AG04450 (cell line): ENCODE measurements at regions not wholly inside any gene's neighbourhood (a gene's known extent, or its start where the extent isn't known, plus 50 kb on each side); places are given as distances from the start of the nearest gene placed in this dataset.
A peak's percentile ranks its signal among the peaks of the same experiment; 100 is the strongest.

Experiments
- CTCF ChIA-PET: fragments of 300-600, 350-600 bp; formaldehyde crosslinking; extraction: SDS; loops from one replicate; lab custom pipeline; 2022; ENCODE audit warnings: antibody characterized with exemption, inconsistent platforms; lab: Charles Lee
- POLR2A ChIA-PET: fragments of 350-600 bp; formaldehyde crosslinking; extraction: SDS; loops from one replicate; lab custom pipeline; 2021; ENCODE audit warnings: antibody characterized with exemption, inconsistent platforms; lab: Yijun Ruan, JAX
- DNase-seq: peaks from one replicate; pipeline ENCODE4 v3.0.0-alpha.2; 2011; ENCODE audit warnings: low read depth, low spot score
- H3K27ac ChIP-seq: one replicate; pipeline ENCODE4 v1.5.1; 2012; ENCODE audit warnings: low read depth, low read length, control low read depth
- H3K27me3 ChIP-seq: one replicate; pipeline ENCODE4 v1.6.0; 2012; ENCODE audit warnings: low read length; ENCODE audit not compliant: control insufficient read depth, insufficient read depth
- H3K4me3 ChIP-seq: 2 replicates; pipeline ENCODE4 v1.5.1; 2011; ENCODE audit warnings: mild to moderate bottlenecking, low read depth, low read length, control low read depth
- H3K9me3 ChIP-seq: 2 replicates; pipeline ENCODE4 v1.5.1; 2012; ENCODE audit warnings: low read length; ENCODE audit not compliant: control insufficient read depth, insufficient read depth
- CTCF ChIP-seq: IDR thresholded peaks from 2 replicates; pipeline ENCODE4 v1.5.1; 2011; ENCODE audit warnings: low read depth, low read length, control low read depth, inconsistent platforms

GRCh38 chr6:26196846-26197635 is 109.8 kb downstream of the HFE start:
- H3K4me3 ChIP-seq = peak overlapping the region; percentile 88
- TF ChIP-seq CTCF = no peak
- peaks cover 3% of the 10 kb centered on the region; the same call in 1 of the 2 replicates for H3K9me3 ChIP-seq
- no peaks in the 10 kb centered on the region for H3K27me3 ChIP-seq
- peak; percentile 86 for DNase-seq
- peak overlapping the region; percentile 91 for H3K27ac ChIP-seq
- POLR2A ChIA-PET = interaction anchor here (0.6 to 8.0 kb wide), 24 partner anchors 8 to 1694 kb away, joined by 3 to 183 read pairs (median 6); a partner anchor contains a TSS
- CTCF ChIA-PET = interaction anchor here (0.6 to 2.5 kb wide), 12 partner anchors 8 to 171 kb away, joined by 3 to 14 read pairs (median 4); a partner anchor contains a TSS

- TF ChIP-seq CTCF = no peak
- peaks cover 3% of the 10 kb centered on the region; the same call in 1 of the 2 replicates for H3K9me3 ChIP-seq
- ChIA-PET CTCF (interaction anchor here (0.9 to 2.5 kb wide), 6 partner anchors 9 to 171 kb away, joined by 3 to 14 read pairs (median 4); a partner anchor contains a TSS), POLR2A (interaction anchor here (0.7 to 8.0 kb wide), 22 partner anchors 8 to 950 kb away, joined by 3 to 183 read pairs (median 6); a partner anchor contains a TSS)
- H3K27ac ChIP-seq = no peak overlapping the region
- H3K27me3 ChIP-seq = no peaks in the 10 kb centered on the region
- peak overlapping the region; percentile 88 for H3K4me3 ChIP-seq
- no peak for DNase-seq
Observed at GRCh38 chr6:26197636-26197932, 110.4 kb downstream of the HFE start.

- TF ChIP-seq CTCF = 0 out of 2 replicates have a peak, but pooled peaks have one; percentile 8
- ChIA-PET CTCF (interaction anchor here (0.6 to 2.5 kb wide), 7 partner anchors 9 to 209 kb away, joined by 3 to 14 read pairs (median 4); a partner anchor contains a TSS), POLR2A (interaction anchor here (0.6 to 8.0 kb wide), 28 partner anchors 10 to 1695 kb away, joined by 3 to 183 read pairs (median 6); a partner anchor contains a TSS)
- DNase-seq = no peak
- Histone ChIP-seq H3K27ac (peak overlapping the region; percentile 93), H3K9me3 (peaks cover 3% of the 10 kb centered on the region; the same call in 1 of the 2 replicates), H3K4me3 (peak overlapping the region; percentile 88), H3K27me3 (no peaks in the 10 kb centered on the region)
Observed at GRCh38 chr6:26197933-26198721, 110.9 kb downstream of the HFE start.

GRCh38 chr6:26198722-26199056 is 111.5 kb downstream of the HFE start:
- peaks cover 3% of the 10 kb centered on the region; the same call in 1 of the 2 replicates for H3K9me3 ChIP-seq
- H3K27ac ChIP-seq = peak overlapping the region; percentile 93
- no peak for TF ChIP-seq CTCF
- CTCF ChIA-PET = interaction anchor here (0.6 to 2.5 kb wide), 2 partner anchors 134 to 210 kb away, joined by 8 to 14 read pairs; no protein-coding TSS in a partner anchor
- no peak for DNase-seq
- POLR2A ChIA-PET = interaction anchor here (0.6 to 8.0 kb wide), 24 partner anchors 11 to 1694 kb away, joined by 3 to 183 read pairs (median 8); a partner anchor contains a TSS
- H3K27me3 ChIP-seq = no peaks in the 10 kb centered on the region
- H3K4me3 ChIP-seq = peak overlapping the region; percentile 88
